SK-N-MC (cell line): ENCODE measurements at regions not wholly inside any gene's neighbourhood (a gene's known extent, or its start where the extent isn't known, plus 50 kb on each side); places are given as distances from the start of the nearest gene placed in this dataset.
"Not testable (repeated sequence)": the region's sequence is repeated elsewhere in the genome, so short reads cannot be mapped to it uniquely, and the experiment has no call there.

Experiments used
- DNase-seq: peaks from one replicate; pipeline ENCODE4 v3.0.0-alpha.2; 2011; ENCODE audit warnings: low read depth, low spot score
- H3K27ac ChIP-seq: fragments of 200-600 bp; sonication (generic); 2 replicates; pipeline ENCODE4 v1.5.1; 2016; ENCODE audit warnings: mixed run types
- H3K36me3 ChIP-seq: fragments of 200-600 bp; sonication (generic); 2 replicates; pipeline ENCODE4 v1.6.1; 2017; ENCODE audit warnings: antibody characterized with exemption, low read length, mixed read lengths; ENCODE audit not compliant: insufficient read depth
- H3K4me3 ChIP-seq: fragments of 200-600 bp; sonication (generic); 2 replicates; pipeline ENCODE4 v1.5.1; 2016
- H3K9ac ChIP-seq: fragments of 200-600 bp; sonication (generic); 2 replicates; pipeline ENCODE4 v1.8.0; 2017; ENCODE audit warnings: mixed run types, mixed read lengths; ENCODE audit not compliant: insufficient read length
- H3K9me3 ChIP-seq: fragments of 200-600 bp; sonication (generic); 2 replicates; pipeline ENCODE4 v1.6.1; 2017; ENCODE audit warnings: low read depth, mild to moderate bottlenecking, antibody characterized with exemption, low read length, moderate library complexity, mixed read lengths
- EZH2 ChIP-seq: fragments of 200-600 bp; sonication (generic); IDR thresholded peaks from one replicate; pipeline ENCODE4 v1.6.1; 2017; ENCODE audit warnings: antibody characterized with exemption
- FOXP2 ChIP-seq: optimal IDR thresholded peaks from 2 replicates; pipeline ENCODE3; 2011; ENCODE audit warnings: mild to moderate bottlenecking, moderate library complexity; ENCODE audit not compliant: insufficient read depth; ENCODE audit errors: extremely low read length, control extremely low read depth
- POLR2AphosphoS5 ChIP-seq: IDR thresholded peaks from 2 replicates; pipeline ENCODE4 v1.6.1; 2012; ENCODE audit warnings: mild to moderate bottlenecking, low read depth, low read length, borderline replicate concordance

GRCh38 chr12:71266606-71267005, 108.8 kb upstream of the TSPAN8 start:
- TF ChIP-seq POLR2AphosphoS5 (no peak), EZH2 (no peak), FOXP2 (no peak)
- Histone ChIP-seq H3K27ac (no peak overlapping the region), H3K4me3 (no peak overlapping the region), H3K9me3 (no peaks in the 10 kb centered on the region), H3K36me3 (no peaks in the 10 kb centered on the region), H3K9ac (no peak overlapping the region)
- no peak for DNase-seq

- not testable (repeated sequence) for H3K9me3 ChIP-seq, H3K36me3 ChIP-seq, H3K4me3 ChIP-seq, H3K27ac ChIP-seq, H3K9ac ChIP-seq, DNase-seq
Observed at GRCh38 chr12:71265731-71266130, 107.9 kb upstream of the TSPAN8 start.

- H3K9me3 ChIP-seq = no peaks in the 10 kb centered on the region
- no peaks in the 10 kb centered on the region for H3K36me3 ChIP-seq
- no peak overlapping the region for H3K4me3 ChIP-seq
- no peak for DNase-seq
- H3K9ac ChIP-seq = no peak overlapping the region
- TF ChIP-seq EZH2 (no peak), POLR2AphosphoS5 (no peak), FOXP2 (no peak)
- no peak overlapping the region for H3K27ac ChIP-seq
Observed at GRCh38 chr12:71262466-71262865, 104.7 kb upstream of the TSPAN8 start.

- no peak overlapping the region for H3K27ac ChIP-seq
- H3K36me3 ChIP-seq = no peaks in the 10 kb centered on the region
- H3K9me3 ChIP-seq = peaks cover 7% of the 10 kb centered on the region; the same call in 1 of the 2 replicates
- TF ChIP-seq POLR2AphosphoS5 (no peak), EZH2 (no peak), FOXP2 (no peak)
- H3K9ac ChIP-seq = no peak overlapping the region
- H3K4me3 ChIP-seq = no peak overlapping the region
- no peak for DNase-seq
Observed at GRCh38 chr12:71252473-71252872, 94.7 kb upstream of the TSPAN8 start.

- Histone ChIP-seq H3K9me3 (peaks cover 7% of the 10 kb centered on the region; the same call in 1 of the 2 replicates), H3K4me3 (no peak overlapping the region), H3K9ac (no peak overlapping the region), H3K27ac (no peak overlapping the region), H3K36me3 (no peaks in the 10 kb centered on the region)
- TF ChIP-seq FOXP2 (no peak), POLR2AphosphoS5 (no peak), EZH2 (no peak)
- DNase-seq = no peak
Observed at GRCh38 chr12:71250166-71250565, 92.4 kb upstream of the TSPAN8 start.

- no peak for DNase-seq
- H3K27ac ChIP-seq = no peak overlapping the region
- H3K36me3 ChIP-seq = no peaks in the 10 kb centered on the region
- no peak overlapping the region for H3K4me3 ChIP-seq
- no peaks in the 10 kb centered on the region for H3K9me3 ChIP-seq
- H3K9ac ChIP-seq = no peak overlapping the region
- no peak for TF ChIP-seq FOXP2
- TF ChIP-seq POLR2AphosphoS5 = no peak
- TF ChIP-seq EZH2 = no peak
Observed at GRCh38 chr12:71243370-71243769, 85.6 kb upstream of the TSPAN8 start.

- H3K4me3 ChIP-seq = no peak overlapping the region
- no peaks in the 10 kb centered on the region for H3K9me3 ChIP-seq
- DNase-seq = no peak
- TF ChIP-seq POLR2AphosphoS5 (no peak), FOXP2 (no peak), EZH2 (no peak)
- no peak overlapping the region for H3K27ac ChIP-seq
- no peaks in the 10 kb centered on the region for H3K36me3 ChIP-seq
- no peak overlapping the region for H3K9ac ChIP-seq
Observed at GRCh38 chr12:71242511-71242910, 84.7 kb upstream of the TSPAN8 start.

- DNase-seq = no peak
- TF ChIP-seq FOXP2 (no peak), EZH2 (no peak), POLR2AphosphoS5 (no peak)
- Histone ChIP-seq H3K9me3 (no peaks in the 10 kb centered on the region), H3K4me3 (no peak overlapping the region), H3K9ac (no peak overlapping the region), H3K27ac (no peak overlapping the region), H3K36me3 (no peaks in the 10 kb centered on the region)
Observed at GRCh38 chr12:71240946-71241345, 83.1 kb upstream of the TSPAN8 start.

- H3K27ac ChIP-seq = no peak overlapping the region
- no peaks in the 10 kb centered on the region for H3K36me3 ChIP-seq
- no peak overlapping the region for H3K9ac ChIP-seq
- no peak overlapping the region for H3K4me3 ChIP-seq
- TF ChIP-seq POLR2AphosphoS5 = no peak
- TF ChIP-seq EZH2 = no peak
- TF ChIP-seq FOXP2 = no peak
- H3K9me3 ChIP-seq = no peaks in the 10 kb centered on the region
- no peak for DNase-seq
Observed at GRCh38 chr12:71239731-71240130, 81.9 kb upstream of the TSPAN8 start.
